Parathyroid adenoma (tissue), 2 donors: ENCODE measurements at regions not wholly inside any gene's neighbourhood (a gene's known extent, or its start where the extent isn't known, plus 50 kb on each side); places are given as distances from the start of the nearest gene placed in this dataset.

Experiments used
- H2AFZ ChIP-seq: fragments of 300-600 bp; sonication (generic); one replicate; pipeline ENCODE4 v1.7.0; 2017; ENCODE audit warnings: antibody characterized with exemption, mild to moderate bottlenecking
- H3K27ac ChIP-seq: fragments of 300-600 bp; sonication (generic); one replicate; pipeline ENCODE4 v1.7.0; 2017
- H3K27me3 ChIP-seq: fragments of 300-600 bp; sonication (generic); one replicate; pipeline ENCODE4 v1.7.0; 2017; ENCODE audit warnings: low read length; ENCODE audit not compliant: control insufficient read depth, insufficient read depth
- H3K36me3 ChIP-seq: fragments of 300-600 bp; sonication (generic); one replicate; pipeline ENCODE4 v1.7.0; 2017; ENCODE audit warnings: low read length; ENCODE audit not compliant: control insufficient read depth, insufficient read depth
- H3K4me1 ChIP-seq: fragments of 300-600 bp; sonication (generic); one replicate; pipeline ENCODE4 v1.7.0; 2017; ENCODE audit warnings: control low read depth
- H3K4me2 ChIP-seq: fragments of 300-600 bp; sonication (generic); one replicate; pipeline ENCODE4 v1.7.0; 2017; ENCODE audit warnings: low read length
- H3K4me3 ChIP-seq: fragments of 300-600 bp; sonication (generic); one replicate; pipeline ENCODE4 v1.7.0; 2017; ENCODE audit warnings: low read depth, low read length
- H3K79me2 ChIP-seq: fragments of 300-600 bp; sonication (generic); one replicate; pipeline ENCODE4 v1.7.0; 2017; ENCODE audit warnings: control low read depth
- H3K9ac ChIP-seq: fragments of 300-600 bp; sonication (generic); one replicate; pipeline ENCODE4 v1.7.0; 2017; ENCODE audit warnings: mild to moderate bottlenecking
- H3K9me3 ChIP-seq: fragments of 300-600 bp; sonication (generic); one replicate; pipeline ENCODE4 v1.7.0; 2017; ENCODE audit warnings: low read length; ENCODE audit not compliant: control insufficient read depth
- CTCF ChIP-seq: fragments of 300-600 bp; sonication (generic); IDR thresholded peaks from one replicate; pipeline ENCODE4 v1.7.0; 2017; ENCODE audit warnings: antibody characterized with exemption, mild to moderate bottlenecking
- donor health status: primary hyperparathyroidism.

GRCh38 chr2:228876276-228876675, 394.8 kb downstream of the PID1 start:
- TF ChIP-seq CTCF, result no peak
- Histone ChIP-seq H3K4me2 (no peak overlapping the region), H3K27me3 (no peaks in the 10 kb centered on the region), H3K79me2 (no peaks in the 10 kb centered on the region), H3K4me3 (no peak overlapping the region), H3K4me1 (no peaks in the 10 kb centered on the region), H2AFZ (no peak overlapping the region), H3K9ac (no peak overlapping the region), H3K36me3 (no peaks in the 10 kb centered on the region), H3K9me3 (no peaks in the 10 kb centered on the region), H3K27ac (no peak overlapping the region)

GRCh38 chr2:228875152-228875900, 395.8 kb downstream of the PID1 start:
- H3K36me3 ChIP-seq, result no peaks in the 10 kb centered on the region
- no peaks in the 10 kb centered on the region for H3K27me3 ChIP-seq
- no peak for TF ChIP-seq CTCF
- no peak overlapping the region for H3K4me2 ChIP-seq
- no peaks in the 10 kb centered on the region for H3K9me3 ChIP-seq
- H2AFZ ChIP-seq, result no peak overlapping the region
- no peaks in the 10 kb centered on the region for H3K4me1 ChIP-seq
- no peak overlapping the region for H3K27ac ChIP-seq
- no peak overlapping the region for H3K9ac ChIP-seq
- no peaks in the 10 kb centered on the region for H3K79me2 ChIP-seq
- no peak overlapping the region for H3K4me3 ChIP-seq

GRCh38 chr2:228871012-228871411, 400.1 kb downstream of the PID1 start:
- H3K27ac ChIP-seq, result no peak overlapping the region
- no peaks in the 10 kb centered on the region for H3K36me3 ChIP-seq
- no peak for TF ChIP-seq CTCF
- H3K27me3 ChIP-seq, result no peaks in the 10 kb centered on the region
- no peak overlapping the region for H3K4me3 ChIP-seq
- no peaks in the 10 kb centered on the region for H3K79me2 ChIP-seq
- no peaks in the 10 kb centered on the region for H3K9me3 ChIP-seq
- H3K4me2 ChIP-seq, result no peak overlapping the region
- no peaks in the 10 kb centered on the region for H3K4me1 ChIP-seq
- H3K9ac ChIP-seq, result no peak overlapping the region
- H2AFZ ChIP-seq, result no peak overlapping the region

- no peak overlapping the region for H3K4me3 ChIP-seq
- no peak overlapping the region for H3K9ac ChIP-seq
- no peak overlapping the region for H3K27ac ChIP-seq
- H3K79me2 ChIP-seq, result no peaks in the 10 kb centered on the region
- TF ChIP-seq CTCF, result no peak
- H3K9me3 ChIP-seq, result no peaks in the 10 kb centered on the region
- H2AFZ ChIP-seq, result no peak overlapping the region
- H3K36me3 ChIP-seq, result no peaks in the 10 kb centered on the region
- H3K27me3 ChIP-seq, result no peaks in the 10 kb centered on the region
- no peak overlapping the region for H3K4me2 ChIP-seq
- H3K4me1 ChIP-seq, result no peaks in the 10 kb centered on the region
Measured at GRCh38 chr2:228869636-228870264, 401.3 kb downstream of the PID1 start.

GRCh38 chr2:228867406-228867805, 403.7 kb downstream of the PID1 start:
- Histone ChIP-seq H3K27me3 (no peaks in the 10 kb centered on the region), H3K36me3 (no peaks in the 10 kb centered on the region), H2AFZ (no peak overlapping the region), H3K79me2 (no peaks in the 10 kb centered on the region), H3K27ac (no peak overlapping the region), H3K9me3 (no peaks in the 10 kb centered on the region), H3K4me1 (no peaks in the 10 kb centered on the region), H3K4me3 (no peak overlapping the region), H3K4me2 (no peak overlapping the region), H3K9ac (no peak overlapping the region)
- no peak for TF ChIP-seq CTCF
